GM12864 (cell line): ENCODE measurements at regions not wholly inside any gene's neighbourhood (a gene's known extent, or its start where the extent isn't known, plus 50 kb on each side); places are given as distances from the start of the nearest gene placed in this dataset.
"Not testable (repeated sequence)": the region's sequence is repeated elsewhere in the genome, so short reads cannot be mapped to it uniquely, and the experiment has no call there.

ENCODE experiments used
- DNase-seq: peaks from one replicate; pipeline ENCODE4 v3.0.0-alpha.2; 2011; ENCODE audit warnings: low read depth
- H3K4me3 ChIP-seq: 2 replicates; pipeline ENCODE4 v1.5.1; 2011; ENCODE audit warnings: mild to moderate bottlenecking, low read depth, low read length, control low read depth
- TF ChIP-seq, protein P1 (sequence below): IDR thresholded peaks from 2 replicates; pipeline ENCODE4 v1.5.1; 2011; ENCODE audit warnings: low read depth, mild to moderate bottlenecking, moderate library complexity, low read length, control low read depth, inconsistent platforms; ENCODE audit errors: missing control alignments

DNA sequence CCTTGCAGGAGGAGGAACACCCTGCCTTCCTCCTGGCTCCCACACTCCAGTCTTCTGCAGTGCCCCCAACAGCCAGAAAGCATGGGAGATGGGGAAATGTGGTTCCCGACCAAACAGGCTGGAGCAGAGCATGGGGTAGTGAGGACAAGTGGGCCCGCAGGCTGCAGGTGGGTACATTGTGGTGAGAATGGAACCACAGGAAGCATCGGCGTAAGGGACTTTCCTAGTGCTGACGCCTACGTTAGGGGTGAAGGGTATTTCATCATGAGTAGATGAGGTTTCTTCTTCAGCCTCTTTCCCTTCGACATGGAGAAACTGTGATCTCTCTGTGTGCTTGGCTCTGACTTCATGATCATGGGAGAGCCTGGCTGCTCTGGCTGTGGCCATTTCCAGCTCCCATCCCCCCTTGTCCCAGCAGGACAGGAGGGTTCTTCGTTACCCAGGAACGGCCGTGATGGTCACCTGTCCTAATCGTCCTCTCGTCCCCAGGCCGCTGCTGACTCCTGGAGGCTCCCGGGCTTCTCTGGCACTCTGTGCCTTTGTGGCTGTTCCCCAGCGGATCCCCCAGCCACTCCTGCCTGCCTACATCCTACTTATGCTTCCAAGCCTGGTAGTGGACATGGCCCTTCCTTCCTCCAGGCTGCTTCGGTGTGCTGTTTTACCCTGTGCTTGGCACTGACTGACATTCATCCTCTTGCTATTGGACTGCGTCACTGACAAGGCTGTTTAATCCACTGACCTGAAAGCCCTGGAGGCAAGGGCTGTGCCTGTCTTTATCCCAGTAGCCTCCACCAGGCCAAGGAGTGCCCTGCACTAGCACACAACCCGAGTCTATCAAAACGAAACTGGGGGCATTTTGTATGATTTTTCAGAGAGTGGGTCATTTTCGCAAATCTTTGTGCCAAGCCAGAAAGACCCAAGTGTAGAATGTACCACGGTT, 65.2 kb upstream of the CECR2 start:
- DNase-seq, result peak; percentile 65

GRCh38 chr22:17303441-17303839, 65.8 kb upstream of the CECR2 start:
- no peak for DNase-seq
- no peak overlapping the region for H3K4me3 ChIP-seq
- TF ChIP-seq, protein P1, sequence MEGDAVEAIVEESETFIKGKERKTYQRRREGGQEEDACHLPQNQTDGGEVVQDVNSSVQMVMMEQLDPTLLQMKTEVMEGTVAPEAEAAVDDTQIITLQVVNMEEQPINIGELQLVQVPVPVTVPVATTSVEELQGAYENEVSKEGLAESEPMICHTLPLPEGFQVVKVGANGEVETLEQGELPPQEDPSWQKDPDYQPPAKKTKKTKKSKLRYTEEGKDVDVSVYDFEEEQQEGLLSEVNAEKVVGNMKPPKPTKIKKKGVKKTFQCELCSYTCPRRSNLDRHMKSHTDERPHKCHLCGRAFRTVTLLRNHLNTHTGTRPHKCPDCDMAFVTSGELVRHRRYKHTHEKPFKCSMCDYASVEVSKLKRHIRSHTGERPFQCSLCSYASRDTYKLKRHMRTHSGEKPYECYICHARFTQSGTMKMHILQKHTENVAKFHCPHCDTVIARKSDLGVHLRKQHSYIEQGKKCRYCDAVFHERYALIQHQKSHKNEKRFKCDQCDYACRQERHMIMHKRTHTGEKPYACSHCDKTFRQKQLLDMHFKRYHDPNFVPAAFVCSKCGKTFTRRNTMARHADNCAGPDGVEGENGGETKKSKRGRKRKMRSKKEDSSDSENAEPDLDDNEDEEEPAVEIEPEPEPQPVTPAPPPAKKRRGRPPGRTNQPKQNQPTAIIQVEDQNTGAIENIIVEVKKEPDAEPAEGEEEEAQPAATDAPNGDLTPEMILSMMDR, result no peak

More for the DNA sequence above, 65.2 kb upstream of the CECR2 start:
- H3K4me3 ChIP-seq, result no peak overlapping the region
- TF ChIP-seq, protein P1, result no peak

DNA sequence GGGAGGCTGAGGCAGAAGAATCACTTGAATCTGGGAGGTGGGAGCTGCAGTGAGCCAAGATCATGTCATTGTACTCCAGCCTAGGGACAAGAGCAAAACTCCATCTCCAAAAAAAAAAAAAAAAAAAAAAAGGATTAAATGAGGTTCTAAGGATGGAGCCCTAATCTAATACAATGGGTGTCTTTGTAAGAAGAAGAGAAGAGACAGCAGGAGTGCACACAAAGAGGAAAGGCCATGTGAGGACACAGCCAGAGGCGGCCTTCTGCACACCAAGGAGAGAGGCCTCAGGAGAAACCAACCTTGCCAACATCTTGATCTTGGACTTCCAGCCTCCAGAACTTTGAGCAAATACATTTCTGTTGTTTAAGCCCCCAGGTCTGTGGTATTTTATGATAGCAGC, 66.6 kb upstream of the CECR2 start:
- TF ChIP-seq, protein P1, result no peak
- DNase-seq, result no peak
- no peak overlapping the region for H3K4me3 ChIP-seq

- TF ChIP-seq, protein P1, result no peak
- no peak overlapping the region for H3K4me3 ChIP-seq
- no peak for DNase-seq
Measured at GRCh38 chr22:17300926-17301325, 68.3 kb upstream of the CECR2 start.

DNA sequence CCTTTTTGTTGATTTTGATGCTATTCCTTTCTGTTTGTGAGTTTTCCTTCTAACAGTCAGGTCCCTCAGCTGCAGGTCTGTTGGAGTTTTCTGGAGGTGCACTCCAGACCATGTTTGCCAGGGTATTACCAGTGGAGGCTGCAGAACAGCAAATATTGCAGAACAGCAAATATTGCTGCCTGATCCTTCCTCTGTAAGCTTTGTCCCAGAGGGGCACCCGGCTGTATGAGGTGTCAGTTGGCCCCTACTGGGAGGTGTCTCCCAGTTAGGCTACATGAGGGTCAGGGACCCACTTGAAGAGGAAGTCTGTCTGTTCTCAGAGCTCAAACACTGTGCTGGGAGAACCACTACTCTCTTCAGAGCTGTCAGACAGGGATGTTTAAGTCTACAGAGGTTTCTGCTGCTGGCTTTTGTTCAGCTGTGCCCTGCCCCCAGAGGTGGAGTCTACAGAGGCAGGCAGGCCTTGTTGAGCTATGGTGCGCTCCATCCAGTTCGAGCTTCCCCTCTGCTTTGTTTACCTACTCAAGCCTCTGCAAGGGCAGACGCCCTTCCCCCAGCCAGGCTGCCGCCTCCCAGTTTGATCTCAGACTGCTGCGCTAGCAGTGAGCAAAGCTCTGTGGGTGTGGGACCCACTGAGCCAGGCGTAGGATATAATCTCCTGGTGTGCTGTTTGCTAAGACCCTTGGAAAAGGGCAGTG, 70.3 kb upstream of the CECR2 start:
- not testable (repeated sequence) for DNase-seq, H3K4me3 ChIP-seq

DNA sequence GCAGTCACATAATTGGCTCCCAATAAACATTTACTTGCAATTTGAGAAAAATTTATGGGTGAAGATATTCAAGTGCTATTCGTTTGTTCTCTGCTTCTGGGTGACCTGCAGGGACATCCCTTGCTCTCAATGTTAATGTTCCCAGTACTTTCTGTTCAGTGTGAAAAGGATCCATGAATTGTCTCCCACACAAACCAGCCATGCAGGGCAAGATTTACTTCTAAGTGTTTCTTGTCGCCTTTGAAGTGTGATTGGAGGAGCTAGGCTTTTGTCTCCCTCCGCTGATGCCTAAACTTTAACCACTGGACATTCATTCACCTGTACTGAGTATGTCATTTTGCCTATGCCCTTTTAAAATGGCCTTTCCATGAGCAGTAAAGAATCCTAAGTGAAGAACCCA, 66.4 kb upstream of the ADA2 start:
- DNase-seq, result no peak
- TF ChIP-seq, protein P1, result no peak
- no peak overlapping the region for H3K4me3 ChIP-seq

DNA sequence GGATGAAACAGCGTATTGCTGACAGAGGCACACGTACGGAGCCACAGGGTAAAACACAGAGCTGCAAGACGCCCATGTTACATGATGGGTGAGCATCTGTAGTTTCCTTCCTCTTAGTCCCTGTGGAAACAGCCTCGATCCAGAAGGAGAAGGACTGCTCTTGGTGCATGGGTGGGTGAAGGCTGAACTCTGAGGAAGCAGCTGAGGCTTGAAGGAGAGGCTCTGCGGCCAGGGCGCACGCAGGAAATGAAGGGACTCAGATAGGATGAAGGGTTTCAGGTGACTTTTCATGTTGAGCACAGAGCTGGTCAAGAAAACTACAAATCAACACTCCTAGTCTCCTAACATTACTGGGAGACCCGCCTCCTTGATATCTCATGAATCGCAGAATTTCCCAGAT, 65.7 kb upstream of the ADA2 start:
- no peak for DNase-seq
- TF ChIP-seq, protein P1, result no peak
- H3K4me3 ChIP-seq, result no peak overlapping the region
